OCI-LY1 (cell line): ENCODE measurements at regions not wholly inside any gene's neighbourhood (a gene's known extent, or its start where the extent isn't known, plus 50 kb on each side); places are given as distances from the start of the nearest gene placed in this dataset.

Experiments used
- H2AFZ ChIP-seq: fragments of 200-600 bp; sonication (generic), shearing (Covaris generic); 2 replicates; pipeline ENCODE4 v1.6.0; 2014; ENCODE audit warnings: antibody characterized with exemption, mild to moderate bottlenecking, low read length
- H3F3A ChIP-seq: fragments of 200-600 bp; sonication (generic), shearing (Covaris generic); 2 replicates; pipeline ENCODE4 v1.6.0; 2014; ENCODE audit warnings: mild to moderate bottlenecking, antibody characterized with exemption, low read length, moderate library complexity; ENCODE audit not compliant: insufficient read depth
- H3K27ac ChIP-seq: fragments of 200-600 bp; sonication (generic); 2 replicates; pipeline ENCODE4 v1.5.1; 2014; ENCODE audit warnings: low read length, mixed run types, mild to moderate bottlenecking, low read depth; ENCODE audit not compliant: poor library complexity, severe bottlenecking
- H3K27me3 ChIP-seq: fragments of 200-600 bp; sonication (generic); 2 replicates; pipeline ENCODE4 v1.6.0; 2014; ENCODE audit warnings: antibody characterized with exemption, mild to moderate bottlenecking, low read length, moderate library complexity; ENCODE audit not compliant: insufficient read depth
- H3K36me3 ChIP-seq: fragments of 200-600 bp; sonication (generic); 2 replicates; pipeline ENCODE4 v1.6.1; 2014; ENCODE audit warnings: mild to moderate bottlenecking, antibody characterized with exemption, low read length, moderate library complexity, mixed read lengths; ENCODE audit not compliant: insufficient read depth
- H3K4me1 ChIP-seq: fragments of 200-600 bp; sonication (generic); 2 replicates; pipeline ENCODE4 v1.5.1; 2014; ENCODE audit warnings: mild to moderate bottlenecking, low read length, moderate library complexity; ENCODE audit not compliant: insufficient read depth, severe bottlenecking
- H3K4me2 ChIP-seq: fragments of 200-600 bp; sonication (generic), shearing (Covaris generic); 2 replicates; pipeline ENCODE4 v1.6.1; 2014; ENCODE audit warnings: low read length
- H3K4me3 ChIP-seq: fragments of 200-600 bp; sonication (generic); 2 replicates; pipeline ENCODE4 v1.5.1; 2014; ENCODE audit warnings: low read length, low read depth, mild to moderate bottlenecking, mixed read lengths; ENCODE audit not compliant: poor library complexity, severe bottlenecking
- H3K79me2 ChIP-seq: fragments of 200-600 bp; shearing (Covaris generic); 2 replicates; pipeline ENCODE4 v1.6.1; 2016; ENCODE audit warnings: mixed run types, low read length, mixed read lengths; ENCODE audit not compliant: insufficient read depth
- H3K9ac ChIP-seq: fragments of 200-600 bp; sonication (generic), shearing (Covaris generic); 2 replicates; pipeline ENCODE4 v1.6.1; 2014; ENCODE audit warnings: mild to moderate bottlenecking, low read length, mixed read lengths
- H3K9me2 ChIP-seq: fragments of 200-600 bp; sonication (generic), shearing (Covaris generic); 2 replicates; pipeline ENCODE4 v1.6.1; 2014; ENCODE audit warnings: low read depth, mild to moderate bottlenecking, low read length, mixed read lengths
- H3K9me3 ChIP-seq: fragments of 200-600 bp; shearing (Covaris generic); 2 replicates; pipeline ENCODE4 v1.6.1; 2014; ENCODE audit warnings: low read length, mixed read lengths
- H4K20me1 ChIP-seq: fragments of 200-600 bp; sonication (generic), shearing (Covaris generic); 2 replicates; pipeline ENCODE4 v1.6.0; 2016; ENCODE audit warnings: mild to moderate bottlenecking, low read length; ENCODE audit not compliant: insufficient read depth
- CTCF ChIP-seq: fragments of 200-600 bp; sonication (generic), shearing (Covaris generic); IDR thresholded peaks from 2 replicates; pipeline ENCODE4 v1.5.1; 2017; ENCODE audit warnings: mild to moderate bottlenecking, antibody characterized with exemption, low read length, moderate library complexity, mixed read lengths
- EZH2 ChIP-seq: fragments of 200-600 bp; sonication (generic), shearing (Covaris generic); IDR thresholded peaks from 2 replicates; pipeline ENCODE4 v1.8.0; 2017; ENCODE audit warnings: borderline replicate concordance, mixed run types, mild to moderate bottlenecking, antibody characterized with exemption, low read length, moderate library complexity, mixed read lengths

GRCh38 chr4:166519774-166520173 is 646.7 kb downstream of the TLL1 start:
- Histone ChIP-seq H3K9me3 (no peaks in the 10 kb centered on the region), H3K4me1 (no peaks in the 10 kb centered on the region), H3K27me3 (no peaks in the 10 kb centered on the region), H3K9me2 (no peaks in the 10 kb centered on the region), H4K20me1 (no peaks in the 10 kb centered on the region), H2AFZ (no peak overlapping the region), H3K4me2 (no peak overlapping the region), H3F3A (no peaks in the 10 kb centered on the region), H3K4me3 (no peak overlapping the region), H3K9ac (no peak overlapping the region), H3K79me2 (no peaks in the 10 kb centered on the region), H3K27ac (no peak overlapping the region), H3K36me3 (no peaks in the 10 kb centered on the region)
- TF ChIP-seq CTCF (no peak), EZH2 (no peak)

GRCh38 chr4:166527500-166527899 is 654.5 kb downstream of the TLL1 start:
- Histone ChIP-seq H4K20me1 (no peaks in the 10 kb centered on the region), H3K4me3 (no peak overlapping the region), H3K9me2 (no peaks in the 10 kb centered on the region), H3F3A (no peaks in the 10 kb centered on the region), H3K9me3 (no peaks in the 10 kb centered on the region), H3K79me2 (no peaks in the 10 kb centered on the region), H3K9ac (no peak overlapping the region), H3K4me2 (no peak overlapping the region), H3K4me1 (no peaks in the 10 kb centered on the region), H2AFZ (no peak overlapping the region), H3K36me3 (no peaks in the 10 kb centered on the region), H3K27me3 (no peaks in the 10 kb centered on the region), H3K27ac (no peak overlapping the region)
- TF ChIP-seq CTCF: no peak
- TF ChIP-seq EZH2: no peak

GRCh38 chr4:166531703-166532102 is 658.7 kb downstream of the TLL1 start:
- Histone ChIP-seq H3K9me3 (no peaks in the 10 kb centered on the region), H3K9me2 (no peaks in the 10 kb centered on the region), H3K4me2 (no peak overlapping the region), H3K4me1 (no peaks in the 10 kb centered on the region), H3K27me3 (no peaks in the 10 kb centered on the region), H3K36me3 (no peaks in the 10 kb centered on the region), H3K79me2 (no peaks in the 10 kb centered on the region), H4K20me1 (no peaks in the 10 kb centered on the region), H3K27ac (no peak overlapping the region), H3F3A (no peaks in the 10 kb centered on the region), H3K9ac (no peak overlapping the region), H3K4me3 (no peak overlapping the region), H2AFZ (no peak overlapping the region)
- TF ChIP-seq CTCF (no peak), EZH2 (no peak)
